ENCODE measurements at regions not wholly inside any gene's neighbourhood (a gene's known extent, or its start where the extent isn't known, plus 50 kb on each side); places are given as distances from the start of the nearest gene placed in this dataset.

DNA sequence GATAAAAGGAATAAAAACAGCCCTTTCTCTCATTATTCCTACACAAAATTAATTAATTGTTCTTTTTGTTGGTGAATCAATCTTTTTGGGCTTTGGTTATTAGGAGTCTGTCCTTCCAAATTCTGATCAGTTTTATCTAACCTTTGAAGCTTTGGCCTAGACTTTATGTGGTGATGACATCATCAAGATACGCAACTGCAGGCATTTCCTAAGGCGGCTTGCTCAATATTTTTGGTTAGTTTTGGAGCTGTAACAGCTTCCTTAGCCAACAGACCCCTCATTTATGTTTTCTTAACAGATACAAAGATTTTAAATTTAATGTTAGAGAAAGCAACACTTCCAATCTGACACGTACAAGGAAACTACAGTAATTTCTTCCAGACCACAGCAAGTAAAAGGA is 87.8 kb upstream of the PDE3A start:
- H3K9ac ChIP-seq (ENCODE audit: low read depth, low read length) = no peak overlapping the region
- H3K9me3 ChIP-seq (ENCODE audit: control insufficient read depth, insufficient read depth, low read length) = no peaks in the 10 kb centered on the region
- H3K27ac ChIP-seq (ENCODE audit: low read depth, low read length) = no peak overlapping the region
- H3K36me3 ChIP-seq (ENCODE audit: control insufficient read depth, insufficient read depth, low read length) = no peaks in the 10 kb centered on the region
- no peak overlapping the region for H3K4me3 ChIP-seq (ENCODE audit: low read depth, low read length)
- peaks cover 31% of the 10 kb centered on the region for H3K4me1 ChIP-seq (ENCODE audit: control insufficient read depth, insufficient read depth, low read length)
- H3K27me3 ChIP-seq (ENCODE audit: control insufficient read depth, insufficient read depth, low read length) = no peaks in the 10 kb centered on the region

DNA sequence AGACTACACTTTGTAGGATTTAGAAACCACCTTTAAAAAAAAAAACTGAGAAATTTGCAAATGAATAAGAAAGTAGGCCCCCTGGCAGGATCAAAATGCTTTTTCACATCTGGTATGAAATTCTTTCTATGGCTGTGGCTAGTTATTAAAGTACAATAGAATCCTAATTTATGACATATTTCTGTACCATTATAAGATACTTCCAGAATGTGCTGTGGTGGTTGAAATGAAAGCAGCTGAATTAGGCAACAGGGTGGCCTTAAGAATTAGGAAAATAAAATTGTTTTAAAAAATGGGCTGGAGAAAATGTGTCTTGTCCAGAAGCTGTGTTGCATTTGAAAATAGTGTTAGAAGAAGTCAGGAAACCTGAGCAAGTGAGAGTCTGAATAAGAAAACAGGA is 85.9 kb upstream of the PDE3A start:
- Histone ChIP-seq H3K9ac (ENCODE audit: low read depth, low read length) (no peak overlapping the region), H3K27me3 (ENCODE audit: control insufficient read depth, insufficient read depth, low read length) (no peaks in the 10 kb centered on the region), H3K9me3 (ENCODE audit: control insufficient read depth, insufficient read depth, low read length) (no peaks in the 10 kb centered on the region), H3K4me1 (ENCODE audit: control insufficient read depth, insufficient read depth, low read length) (peaks cover 31% of the 10 kb centered on the region), H3K27ac (ENCODE audit: low read depth, low read length) (no peak overlapping the region), H3K36me3 (ENCODE audit: control insufficient read depth, insufficient read depth, low read length) (no peaks in the 10 kb centered on the region), H3K4me3 (ENCODE audit: low read depth, low read length) (no peak overlapping the region)

DNA sequence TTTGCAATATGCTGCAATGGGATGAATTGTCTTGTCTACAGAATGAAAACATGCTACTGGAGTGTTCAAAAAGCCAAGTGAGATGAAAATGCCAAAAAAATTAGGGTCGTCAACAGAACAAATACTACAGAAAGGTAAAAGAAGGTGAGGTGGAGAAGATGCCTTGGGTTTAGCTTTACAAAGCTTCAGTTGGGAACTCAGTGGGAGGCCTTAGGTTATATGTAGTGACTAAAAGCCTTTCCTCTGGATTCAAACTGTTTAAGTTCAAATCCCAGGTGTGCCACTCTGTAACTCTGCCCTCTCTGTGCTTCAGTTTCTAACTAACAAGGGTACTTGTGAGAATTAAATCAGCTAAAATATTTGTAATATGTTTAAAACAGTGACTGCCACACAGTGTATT is 84.9 kb upstream of the PDE3A start:
- H3K27ac ChIP-seq (ENCODE audit: low read depth, low read length) = no peak overlapping the region
- no peaks in the 10 kb centered on the region for H3K36me3 ChIP-seq (ENCODE audit: control insufficient read depth, insufficient read depth, low read length)
- no peaks in the 10 kb centered on the region for H3K9me3 ChIP-seq (ENCODE audit: control insufficient read depth, insufficient read depth, low read length)
- H3K27me3 ChIP-seq (ENCODE audit: control insufficient read depth, insufficient read depth, low read length) = no peaks in the 10 kb centered on the region
- H3K4me3 ChIP-seq (ENCODE audit: low read depth, low read length) = no peak overlapping the region
- no peak overlapping the region for H3K9ac ChIP-seq (ENCODE audit: low read depth, low read length)
- peaks cover 31% of the 10 kb centered on the region for H3K4me1 ChIP-seq (ENCODE audit: control insufficient read depth, insufficient read depth, low read length)

DNA sequence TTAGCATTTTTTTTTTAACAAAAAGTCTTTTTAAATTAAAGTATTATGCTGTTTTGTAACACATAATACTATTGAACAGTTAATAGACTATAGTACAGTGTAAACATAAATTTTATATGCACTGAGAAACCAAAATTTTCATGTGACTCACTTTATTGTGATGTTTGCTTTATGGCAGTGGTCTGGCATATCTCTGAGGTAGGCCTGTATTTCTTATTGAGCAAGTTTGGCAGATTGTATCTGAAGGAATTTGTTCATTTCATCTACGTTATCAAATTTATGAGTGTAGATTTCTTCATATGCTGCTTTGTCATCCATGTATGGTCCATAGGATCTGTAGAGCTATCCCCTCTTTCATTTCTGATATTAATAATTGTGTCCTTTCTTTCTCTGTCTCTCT is 78.8 kb upstream of the PDE3A start:
- H3K27me3 ChIP-seq (ENCODE audit: control insufficient read depth, insufficient read depth, low read length) = no peaks in the 10 kb centered on the region
- H3K9ac ChIP-seq (ENCODE audit: low read depth, low read length) = no peak overlapping the region
- no peak overlapping the region for H3K27ac ChIP-seq (ENCODE audit: low read depth, low read length)
- no peaks in the 10 kb centered on the region for H3K9me3 ChIP-seq (ENCODE audit: control insufficient read depth, insufficient read depth, low read length)
- H3K4me3 ChIP-seq (ENCODE audit: low read depth, low read length) = no peak overlapping the region
- H3K4me1 ChIP-seq (ENCODE audit: control insufficient read depth, insufficient read depth, low read length) = peaks cover under 1% of the 10 kb centered on the region; the same call in 1 of the 2 replicates
- no peaks in the 10 kb centered on the region for H3K36me3 ChIP-seq (ENCODE audit: control insufficient read depth, insufficient read depth, low read length)

DNA sequence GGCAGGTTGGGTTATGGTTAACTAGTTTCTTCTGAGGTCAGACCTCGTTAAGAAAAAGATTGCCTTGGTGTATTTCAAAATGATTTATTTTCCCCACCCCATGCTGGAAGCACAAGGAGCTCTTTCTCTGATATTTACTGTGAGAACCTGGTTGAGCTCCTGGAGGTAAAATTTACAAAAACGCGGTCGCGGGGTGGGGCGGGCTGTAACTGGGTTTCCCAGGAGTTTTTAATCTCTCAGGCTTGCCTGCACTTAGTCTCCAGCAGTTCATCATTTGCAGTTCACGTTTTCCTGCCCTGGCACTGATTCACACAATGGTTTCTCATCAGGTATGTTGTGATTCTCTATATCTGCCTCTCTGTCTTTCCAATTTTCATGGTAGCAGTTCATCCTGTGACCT is 67.9 kb upstream of the PDE3A start:
- H3K9me3 ChIP-seq (ENCODE audit: control insufficient read depth, insufficient read depth, low read length) = 0 out of 2 replicates have a peak, but pooled peaks cover 2% of the 10 kb centered on the region
- H3K9ac ChIP-seq (ENCODE audit: low read depth, low read length) = no peak overlapping the region
- no peaks in the 10 kb centered on the region for H3K4me1 ChIP-seq (ENCODE audit: control insufficient read depth, insufficient read depth, low read length)
- no peaks in the 10 kb centered on the region for H3K27me3 ChIP-seq (ENCODE audit: control insufficient read depth, insufficient read depth, low read length)
- no peaks in the 10 kb centered on the region for H3K36me3 ChIP-seq (ENCODE audit: control insufficient read depth, insufficient read depth, low read length)
- no peak overlapping the region for H3K4me3 ChIP-seq (ENCODE audit: low read depth, low read length)
- H3K27ac ChIP-seq (ENCODE audit: low read depth, low read length) = no peak overlapping the region

DNA sequence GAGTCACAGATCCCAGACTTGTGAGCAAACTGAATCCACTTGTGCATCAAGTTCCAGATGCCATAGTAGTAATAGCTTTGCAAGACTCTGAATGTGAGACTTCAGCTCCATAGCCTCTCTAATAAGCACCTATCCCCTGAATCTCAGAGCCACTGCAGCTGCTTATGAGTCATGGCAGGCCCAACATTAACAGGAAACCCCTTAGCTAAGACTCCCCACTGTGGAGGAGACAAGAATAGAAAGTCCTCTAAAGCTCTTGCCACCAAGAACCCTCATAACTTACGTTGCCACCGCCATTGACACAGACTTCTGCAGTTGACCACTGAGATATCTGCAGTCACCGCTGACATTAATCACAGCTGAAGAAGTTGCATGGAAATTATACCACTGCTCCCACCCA is 62.9 kb upstream of the PDE3A start:
- Histone ChIP-seq H3K9me3 (ENCODE audit: control insufficient read depth, insufficient read depth, low read length) (no peaks in the 10 kb centered on the region; the same call in 1 of the 2 replicates), H3K4me1 (ENCODE audit: control insufficient read depth, insufficient read depth, low read length) (no peaks in the 10 kb centered on the region), H3K4me3 (ENCODE audit: low read depth, low read length) (no peak overlapping the region), H3K27ac (ENCODE audit: low read depth, low read length) (no peak overlapping the region), H3K27me3 (ENCODE audit: control insufficient read depth, insufficient read depth, low read length) (no peaks in the 10 kb centered on the region), H3K36me3 (ENCODE audit: control insufficient read depth, insufficient read depth, low read length) (no peaks in the 10 kb centered on the region), H3K9ac (ENCODE audit: low read depth, low read length) (no peak overlapping the region)

DNA sequence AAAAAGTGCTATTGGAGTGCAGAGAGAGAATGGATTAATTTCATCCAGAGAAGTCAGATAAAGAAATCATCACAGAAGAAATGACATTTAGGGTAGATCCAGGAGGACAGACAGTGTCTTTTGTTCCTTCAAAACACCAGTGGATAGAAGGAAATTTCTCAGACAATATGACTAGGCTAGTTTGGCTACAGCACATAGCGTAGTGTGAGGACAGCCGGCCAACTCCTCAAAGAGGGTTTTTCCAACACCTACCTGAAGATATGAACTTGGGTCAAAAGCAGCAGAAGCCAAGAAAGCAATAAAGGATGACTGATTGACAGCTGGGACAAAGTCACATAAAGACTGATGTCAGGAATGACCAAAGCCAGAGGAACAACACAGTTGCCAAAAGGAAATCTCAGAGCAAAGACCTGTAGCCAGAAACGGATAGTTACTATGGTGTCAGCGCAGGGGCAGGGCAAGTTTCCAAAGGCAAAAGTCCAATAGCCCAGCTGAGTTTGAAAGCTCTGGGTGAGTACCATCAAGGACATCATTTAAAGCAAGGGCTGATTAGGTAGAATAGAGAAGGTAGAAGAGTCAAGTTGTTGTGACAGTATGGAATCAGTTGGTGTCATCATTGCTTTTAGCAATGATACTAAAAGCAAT is 58.7 kb upstream of the PDE3A start:
- H3K4me1 ChIP-seq (ENCODE audit: control insufficient read depth, insufficient read depth, low read length) = 0 out of 2 replicates have a peak, but pooled peaks cover 10% of the 10 kb centered on the region

DNA sequence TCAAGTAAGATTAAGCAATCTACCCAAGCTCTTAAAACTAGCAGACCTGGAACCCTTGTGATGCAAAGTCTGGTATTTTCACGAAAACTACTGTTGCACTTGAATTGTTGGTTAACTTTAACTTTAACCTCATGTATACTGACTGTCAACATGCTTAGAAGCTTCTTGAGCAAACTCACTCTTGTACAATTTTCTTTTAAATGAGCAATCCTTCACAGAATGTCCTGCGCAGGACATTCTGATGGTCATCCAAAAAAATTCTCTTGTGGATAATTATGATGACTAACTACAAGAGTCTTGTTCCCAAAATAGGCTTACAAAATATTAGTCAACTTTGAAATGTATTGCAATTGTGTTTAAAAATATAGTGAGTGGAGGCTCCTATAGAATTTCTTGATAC is 54.0 kb upstream of the PDE3A start:
- Histone ChIP-seq H3K9ac (ENCODE audit: low read depth, low read length) (no peak overlapping the region), H3K4me1 (ENCODE audit: control insufficient read depth, insufficient read depth, low read length) (peaks cover 19% of the 10 kb centered on the region), H3K36me3 (ENCODE audit: control insufficient read depth, insufficient read depth, low read length) (no peaks in the 10 kb centered on the region), H3K9me3 (ENCODE audit: control insufficient read depth, insufficient read depth, low read length) (no peaks in the 10 kb centered on the region), H3K4me3 (ENCODE audit: low read depth, low read length) (no peak overlapping the region), H3K27ac (ENCODE audit: low read depth, low read length) (no peak overlapping the region), H3K27me3 (ENCODE audit: control insufficient read depth, insufficient read depth, low read length) (no peaks in the 10 kb centered on the region)

More for the DNA sequence above, 58.7 kb upstream of the PDE3A start:
- Histone ChIP-seq H3K27me3 (ENCODE audit: control insufficient read depth, insufficient read depth, low read length) (no peaks in the 10 kb centered on the region), H3K36me3 (ENCODE audit: control insufficient read depth, insufficient read depth, low read length) (no peaks in the 10 kb centered on the region), H3K4me3 (ENCODE audit: low read depth, low read length) (no peak overlapping the region), H3K27ac (ENCODE audit: low read depth, low read length) (no peak overlapping the region), H3K9me3 (ENCODE audit: control insufficient read depth, insufficient read depth, low read length) (no peaks in the 10 kb centered on the region; the same call in 1 of the 2 replicates), H3K9ac (ENCODE audit: low read depth, low read length) (no peak overlapping the region)

DNA sequence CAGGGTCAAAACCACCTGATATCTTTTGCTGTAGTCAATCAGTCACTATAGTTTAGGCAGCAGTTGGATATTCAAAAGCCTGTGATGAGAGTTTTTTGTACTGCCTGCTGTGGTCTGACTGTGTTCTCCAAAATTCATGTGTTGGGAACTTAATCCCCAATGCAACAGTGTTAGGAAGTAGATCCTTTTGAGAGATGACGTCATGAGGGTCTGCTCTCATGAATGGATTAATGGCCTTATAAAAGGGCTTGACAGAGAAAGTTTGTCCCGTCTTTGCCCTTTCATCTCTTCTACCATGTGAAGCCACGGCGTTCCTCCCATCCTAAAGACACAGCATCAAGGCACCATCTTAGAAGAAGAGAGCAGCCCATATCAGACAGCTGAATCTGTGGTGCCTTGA is 50.8 kb upstream of the PDE3A start:
- H3K36me3 ChIP-seq (ENCODE audit: control insufficient read depth, insufficient read depth, low read length) = no peaks in the 10 kb centered on the region
- H3K27me3 ChIP-seq (ENCODE audit: control insufficient read depth, insufficient read depth, low read length) = no peaks in the 10 kb centered on the region
- no peak overlapping the region for H3K27ac ChIP-seq (ENCODE audit: low read depth, low read length)
- H3K9ac ChIP-seq (ENCODE audit: low read depth, low read length) = no peak overlapping the region
- no peaks in the 10 kb centered on the region for H3K9me3 ChIP-seq (ENCODE audit: control insufficient read depth, insufficient read depth, low read length)
- H3K4me1 ChIP-seq (ENCODE audit: control insufficient read depth, insufficient read depth, low read length) = peaks cover 32% of the 10 kb centered on the region
- H3K4me3 ChIP-seq (ENCODE audit: low read depth, low read length) = no peak overlapping the region

Data from HUES48 (cell line).